A549 (cell line): ENCODE measurements at regions not wholly inside any gene's neighbourhood (a gene's known extent, or its start where the extent isn't known, plus 50 kb on each side); places are given as distances from the start of the nearest gene placed in this dataset.

Source experiments
- ATAC-seq, 2 experiments: fragments of 200-7000 bp in 1 of 2; fragments of >200 bp in 1 of 2; cut with Nextera tagmentation in 1 of 2; cut with Tn5 transposase in 1 of 2; 3 replicates each; pipeline versions ENCODE4 v1.8.0 to v1.9.1; 2018 to 2020; ENCODE audit warnings: mild to moderate bottlenecking in 1 of 2, moderate library complexity in 1 of 2
- CTCF ChIA-PET: fragments of 300-600 bp; sonication (Branson Sonifier 250); formaldehyde crosslinking; extraction: SDS; loops from one replicate; lab custom pipeline; 2021; ENCODE audit warnings: antibody characterized with exemption, inconsistent platforms; lab: Yijun Ruan, JAX
- POLR2A ChIA-PET: fragments of 350-600 bp; formaldehyde crosslinking; extraction: SDS; loops from one replicate; lab custom pipeline; 2021; ENCODE audit warnings: antibody characterized with exemption, inconsistent platforms; lab: Yijun Ruan, JAX
- DNase-seq, 2 experiments: peaks; one replicate each; pipeline versions ENCODE4 v3.0.0 to v3.0.0-alpha.2; 2011 to 2016; ENCODE audit warnings: low read depth in 1 of 2, low spot score in 1 of 2
- FAIRE-seq: peaks from 2 replicates; lab custom pipeline; 2011; peaks lifted over from hg19 to GRCh38; lab: Jason Lieb, UNC
- H3K27ac ChIP-seq, 2 experiments: fragments of >200 bp; sonication (Bioruptor Twin); formaldehyde crosslinking; 3 replicates each; pipeline ENCODE4 v1.5.1; 2016 to 2017
- H3K4me1 ChIP-seq: fragments of >200 bp; sonication (Bioruptor Twin); formaldehyde crosslinking; 3 replicates; pipeline ENCODE4 v1.6.1; 2016
- H3K4me2 ChIP-seq: fragments of >200 bp; sonication (Bioruptor Twin); formaldehyde crosslinking; 3 replicates; pipeline ENCODE4 v1.6.1; 2016
- H3K4me3 ChIP-seq: fragments of >200 bp; sonication (Bioruptor Twin); formaldehyde crosslinking; 3 replicates; pipeline ENCODE4 v1.5.1; 2016
- H3K9me3 ChIP-seq: fragments of >200 bp; sonication (Bioruptor Twin); formaldehyde crosslinking; 3 replicates; pipeline ENCODE4 v1.6.1; 2016
- EHMT2 ChIP-seq: fragments of 200-600 bp; sonication (generic); IDR thresholded peaks from 2 replicates; pipeline ENCODE4 v1.6.1; 2016; ENCODE audit warnings: antibody characterized with exemption, low read depth, mild to moderate bottlenecking, moderate library complexity
- EP300 ChIP-seq, 2 experiments: fragments of >200 bp; sonication (Bioruptor Twin); formaldehyde crosslinking; IDR thresholded peaks; 2 replicates in 1 of 2; 3 replicates in 1 of 2; pipeline ENCODE4 v1.6.1; 2016 to 2017
- ESRRA ChIP-seq: fragments of 150-350 bp; IDR thresholded peaks from 2 replicates; pipeline ENCODE4 v1.6.1; 2014; ENCODE audit warnings: mild to moderate bottlenecking, low read length, borderline replicate concordance
- FOSB ChIP-seq: fragments of 250-450 bp; sonication (Bioruptor Pico); IDR thresholded peaks from 2 replicates; pipeline ENCODE4 v1.5.0; 2020; ENCODE audit warnings: mild to moderate bottlenecking, moderate library complexity
- HEYL ChIP-seq: fragments of 250-450 bp; sonication (Bioruptor Pico); IDR thresholded peaks from 2 replicates; pipeline ENCODE4 v1.8.0; 2021; ENCODE audit warnings: mild to moderate bottlenecking, moderate library complexity
- HOXA7 ChIP-seq: fragments of 250-450 bp; sonication (Bioruptor Pico); IDR thresholded peaks from 2 replicates; pipeline ENCODE4 v1.5.0; 2020; ENCODE audit warnings: mild to moderate bottlenecking, moderate library complexity
- HOXB13 ChIP-seq: fragments of 250-450 bp; sonication (Bioruptor Pico); IDR thresholded peaks from 2 replicates; pipeline ENCODE4 v1.5.0; 2020; ENCODE audit warnings: low read depth, mild to moderate bottlenecking, moderate library complexity
- JUN ChIP-seq, 2 experiments: fragments of >200 bp; sonication (Bioruptor Twin); formaldehyde crosslinking; IDR thresholded peaks; 2 replicates in 1 of 2; 3 replicates in 1 of 2; pipeline ENCODE4 v1.6.1; 2016 to 2017
- JUNB ChIP-seq: fragments of >200 bp; sonication (Bioruptor Twin); formaldehyde crosslinking; IDR thresholded peaks from 2 replicates; pipeline ENCODE4 v1.6.1; 2016
- POLR2AphosphoS2 ChIP-seq: conservative IDR thresholded peaks from 2 replicates; pipeline ENCODE4 v1.6.1; 2012; ENCODE audit warnings: low read length, improper control_type of control experiment, inconsistent platforms
- RARB ChIP-seq: fragments of 250-450 bp; sonication (Bioruptor Pico); IDR thresholded peaks from 2 replicates; pipeline ENCODE4 v1.8.0; 2021; ENCODE audit warnings: mild to moderate bottlenecking, moderate library complexity
- RCOR1 ChIP-seq: fragments of 150-350 bp; IDR thresholded peaks from 2 replicates; pipeline ENCODE4 v1.6.1; 2014; ENCODE audit warnings: antibody characterized with exemption, low read length, low read depth
- RFX5 ChIP-seq: fragments of 450-650 bp; IDR thresholded peaks from 2 replicates; pipeline ENCODE4 v1.7.1; 2014; ENCODE audit warnings: antibody characterized with exemption, mild to moderate bottlenecking, moderate library complexity
- RNF2 ChIP-seq: fragments of 200-600 bp; sonication (generic); IDR thresholded peaks from 2 replicates; pipeline ENCODE4 v1.6.1; 2016; ENCODE audit warnings: low read depth, mild to moderate bottlenecking, antibody characterized with exemption, moderate library complexity, borderline replicate concordance
- SMC3 ChIP-seq: fragments of >200 bp; sonication (Bioruptor Twin); formaldehyde crosslinking; IDR thresholded peaks from 3 replicates; pipeline ENCODE4 v1.6.1; 2018; ENCODE audit warnings: inconsistent platforms
- TP53 ChIP-seq: fragments of 250-450 bp; sonication (Bioruptor Pico); IDR thresholded peaks from 2 replicates; pipeline ENCODE4 v1.5.0; 2021; ENCODE audit warnings: mild to moderate bottlenecking, moderate library complexity
- WGBS: methylation state at CpG from one replicate; pipeline ENCODE4 v1.1.6; 2017; ENCODE audit errors: missing lambda C conversion rate; 5-methylcytosine and 5-hydroxymethylcytosine counted together
- TF ChIP-seq, protein P1 (sequence below): fragments of 200-600 bp; sonication (generic); IDR thresholded peaks from 2 replicates; pipeline ENCODE4 v1.6.1; 2016; ENCODE audit warnings: antibody characterized with exemption, mild to moderate bottlenecking, moderate library complexity
- TF ChIP-seq, protein P2 (sequence below): fragments of 250-450 bp; sonication (Bioruptor Pico); IDR thresholded peaks from 2 replicates; pipeline ENCODE4 v1.5.0; 2020; ENCODE audit warnings: low read depth, mild to moderate bottlenecking, moderate library complexity
- TF ChIP-seq, protein P3 (sequence below): fragments of 450-650 bp; IDR thresholded peaks from 2 replicates; pipeline ENCODE4 v1.6.1; 2014; ENCODE audit warnings: antibody characterized with exemption
- TF ChIP-seq, protein P4 (sequence below): fragments of 250-450 bp; sonication (Bioruptor Pico); IDR thresholded peaks from 2 replicates; pipeline ENCODE4 v1.5.0; 2021; ENCODE audit warnings: mild to moderate bottlenecking, moderate library complexity, borderline replicate concordance

DNA sequence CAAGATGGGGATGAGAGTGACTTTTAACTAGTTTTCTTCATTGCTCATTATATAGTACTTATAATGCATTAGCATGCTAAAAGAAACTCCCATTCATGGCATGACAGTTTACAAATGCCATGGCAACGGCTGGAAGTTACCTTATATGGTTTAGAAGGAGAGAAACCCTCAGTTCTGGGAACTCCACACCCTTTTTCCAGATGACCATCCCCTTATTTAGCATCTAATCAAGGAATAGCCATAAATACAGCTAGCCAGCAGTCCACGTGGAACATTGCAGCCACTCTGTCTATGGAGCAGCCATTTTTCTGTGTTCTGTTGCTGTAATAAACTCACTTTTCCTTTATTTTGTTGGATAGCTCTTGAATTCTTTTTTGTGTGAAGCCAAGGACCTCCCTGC, 1137.8 kb downstream of the CDH18 start:
- FAIRE-seq (no peak), DNase-seq (no peak), ATAC-seq (no peak)
- no peak overlapping the region for H3K27ac ChIP-seq
- no peaks in the 10 kb centered on the region for H3K9me3 ChIP-seq
- no peak overlapping the region for H3K4me3 ChIP-seq
- H3K4me1 ChIP-seq: no peaks in the 10 kb centered on the region
- ChIA-PET CTCF (no interaction called here), POLR2A (no interaction called here)
- 11% methylated on average over 2 of the region's 2 CpGs for WGBS
- H3K4me2 ChIP-seq: no peak overlapping the region
- TF ChIP-seq ESRRA (no peak), RFX5 (no peak), JUN (IDR thresholded peaks at IDR 0.05) (no peak), TP53 (CRISPR knock-in tag) (no peak), JUNB (no peak), RARB (CRISPR knock-in tag) (no peak), HOXA7 (no peak), HEYL (no peak), SMC3 (no peak), POLR2AphosphoS2 (no peak), FOSB (CRISPR knock-in tag) (no peak), EHMT2 (no peak)
- TF ChIP-seq, protein P1, sequence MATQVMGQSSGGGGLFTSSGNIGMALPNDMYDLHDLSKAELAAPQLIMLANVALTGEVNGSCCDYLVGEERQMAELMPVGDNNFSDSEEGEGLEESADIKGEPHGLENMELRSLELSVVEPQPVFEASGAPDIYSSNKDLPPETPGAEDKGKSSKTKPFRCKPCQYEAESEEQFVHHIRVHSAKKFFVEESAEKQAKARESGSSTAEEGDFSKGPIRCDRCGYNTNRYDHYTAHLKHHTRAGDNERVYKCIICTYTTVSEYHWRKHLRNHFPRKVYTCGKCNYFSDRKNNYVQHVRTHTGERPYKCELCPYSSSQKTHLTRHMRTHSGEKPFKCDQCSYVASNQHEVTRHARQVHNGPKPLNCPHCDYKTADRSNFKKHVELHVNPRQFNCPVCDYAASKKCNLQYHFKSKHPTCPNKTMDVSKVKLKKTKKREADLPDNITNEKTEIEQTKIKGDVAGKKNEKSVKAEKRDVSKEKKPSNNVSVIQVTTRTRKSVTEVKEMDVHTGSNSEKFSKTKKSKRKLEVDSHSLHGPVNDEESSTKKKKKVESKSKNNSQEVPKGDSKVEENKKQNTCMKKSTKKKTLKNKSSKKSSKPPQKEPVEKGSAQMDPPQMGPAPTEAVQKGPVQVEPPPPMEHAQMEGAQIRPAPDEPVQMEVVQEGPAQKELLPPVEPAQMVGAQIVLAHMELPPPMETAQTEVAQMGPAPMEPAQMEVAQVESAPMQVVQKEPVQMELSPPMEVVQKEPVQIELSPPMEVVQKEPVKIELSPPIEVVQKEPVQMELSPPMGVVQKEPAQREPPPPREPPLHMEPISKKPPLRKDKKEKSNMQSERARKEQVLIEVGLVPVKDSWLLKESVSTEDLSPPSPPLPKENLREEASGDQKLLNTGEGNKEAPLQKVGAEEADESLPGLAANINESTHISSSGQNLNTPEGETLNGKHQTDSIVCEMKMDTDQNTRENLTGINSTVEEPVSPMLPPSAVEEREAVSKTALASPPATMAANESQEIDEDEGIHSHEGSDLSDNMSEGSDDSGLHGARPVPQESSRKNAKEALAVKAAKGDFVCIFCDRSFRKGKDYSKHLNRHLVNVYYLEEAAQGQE: no peak
- TF ChIP-seq, protein P2, sequence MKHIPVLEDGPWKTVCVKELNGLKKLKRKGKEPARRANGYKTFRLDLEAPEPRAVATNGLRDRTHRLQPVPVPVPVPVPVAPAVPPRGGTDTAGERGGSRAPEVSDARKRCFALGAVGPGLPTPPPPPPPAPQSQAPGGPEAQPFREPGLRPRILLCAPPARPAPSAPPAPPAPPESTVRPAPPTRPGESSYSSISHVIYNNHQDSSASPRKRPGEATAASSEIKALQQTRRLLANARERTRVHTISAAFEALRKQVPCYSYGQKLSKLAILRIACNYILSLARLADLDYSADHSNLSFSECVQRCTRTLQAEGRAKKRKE (CRISPR knock-in tag): no peak

DNA sequence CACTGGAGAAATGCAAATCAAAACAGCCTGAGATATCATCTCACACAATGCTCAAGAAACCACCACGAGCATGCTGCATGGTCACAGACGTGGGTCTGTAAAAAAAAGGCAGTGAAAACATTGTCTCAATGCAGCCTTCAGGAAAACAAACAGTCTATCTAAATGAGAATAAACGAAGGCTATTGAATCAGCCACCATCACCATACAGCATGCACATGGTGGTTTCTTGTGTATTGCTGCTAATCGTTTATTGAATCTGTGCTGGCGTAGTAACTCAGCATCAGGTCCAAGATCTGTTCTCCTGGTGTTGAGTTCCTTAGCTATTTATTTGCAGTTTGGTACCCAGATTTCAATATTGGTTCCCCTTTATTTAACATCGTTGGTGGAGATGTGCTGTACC, 1115.0 kb downstream of the CDH18 start:
- WGBS: 14% methylated on average over 6 of the region's 6 CpGs
- Histone ChIP-seq H3K4me3 (no peak overlapping the region), H3K4me1 (no peaks in the 10 kb centered on the region), H3K4me2 (no peak overlapping the region), H3K27ac (no peak overlapping the region), H3K9me3 (no peaks in the 10 kb centered on the region)
- TF ChIP-seq, protein P2 (CRISPR knock-in tag): no peak
- TF ChIP-seq, protein P3, sequence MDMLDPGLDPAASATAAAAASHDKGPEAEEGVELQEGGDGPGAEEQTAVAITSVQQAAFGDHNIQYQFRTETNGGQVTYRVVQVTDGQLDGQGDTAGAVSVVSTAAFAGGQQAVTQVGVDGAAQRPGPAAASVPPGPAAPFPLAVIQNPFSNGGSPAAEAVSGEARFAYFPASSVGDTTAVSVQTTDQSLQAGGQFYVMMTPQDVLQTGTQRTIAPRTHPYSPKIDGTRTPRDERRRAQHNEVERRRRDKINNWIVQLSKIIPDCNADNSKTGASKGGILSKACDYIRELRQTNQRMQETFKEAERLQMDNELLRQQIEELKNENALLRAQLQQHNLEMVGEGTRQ: no peak
- TF ChIP-seq JUNB (no peak), HOXB13 (no peak), EP300 (IDR thresholded peaks at IDR 0.05) (no peak), RNF2 (no peak), RCOR1 (no peak)
- TF ChIP-seq, protein P4, sequence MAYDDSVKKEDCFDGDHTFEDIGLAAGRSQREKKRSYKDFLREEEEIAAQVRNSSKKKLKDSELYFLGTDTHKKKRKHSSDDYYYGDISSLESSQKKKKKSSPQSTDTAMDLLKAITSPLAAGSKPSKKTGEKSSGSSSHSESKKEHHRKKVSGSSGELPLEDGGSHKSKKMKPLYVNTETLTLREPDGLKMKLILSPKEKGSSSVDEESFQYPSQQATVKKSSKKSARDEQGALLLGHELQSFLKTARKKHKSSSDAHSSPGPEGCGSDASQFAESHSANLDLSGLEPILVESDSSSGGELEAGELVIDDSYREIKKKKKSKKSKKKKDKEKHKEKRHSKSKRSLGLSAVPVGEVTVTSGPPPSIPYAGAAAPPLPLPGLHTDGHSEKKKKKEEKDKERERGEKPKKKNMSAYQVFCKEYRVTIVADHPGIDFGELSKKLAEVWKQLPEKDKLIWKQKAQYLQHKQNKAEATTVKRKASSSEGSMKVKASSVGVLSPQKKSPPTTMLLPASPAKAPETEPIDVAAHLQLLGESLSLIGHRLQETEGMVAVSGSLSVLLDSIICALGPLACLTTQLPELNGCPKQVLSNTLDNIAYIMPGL (CRISPR knock-in tag): no peak
- no peak for ATAC-seq
- no peak for FAIRE-seq
- POLR2A ChIA-PET: no interaction called here
- CTCF ChIA-PET: no interaction called here
- DNase-seq: no peak
